ENCODE measurements at regions not wholly inside any gene's neighbourhood (a gene's known extent, or its start where the extent isn't known, plus 50 kb on each side); places are given as distances from the start of the nearest gene placed in this dataset.

- DNase-seq: no peak
Observed at GRCh38 chr2:66382091-66382490, 52.8 kb upstream of the MEIS1 start.

GRCh38 chr2:66379473-66379872 lies 55.5 kb upstream of the MEIS1 start:
- no peak for DNase-seq

GRCh38 chr2:66377832-66378231 lies 57.1 kb upstream of the MEIS1 start:
- DNase-seq: no peak

GRCh38 chr2:66370824-66371223 lies 64.1 kb upstream of the MEIS1 start:
- DNase-seq: no peak

- no peak for DNase-seq
Observed at GRCh38 chr2:66366619-66367018, 68.3 kb upstream of the MEIS1 start.

- DNase-seq: no peak
Observed at GRCh38 chr2:66364495-66365333, 70.2 kb upstream of the MEIS1 start.

- no peak for DNase-seq
Observed at GRCh38 chr2:66362701-66363100, 72.2 kb upstream of the MEIS1 start.

- no peak for DNase-seq
Observed at GRCh38 chr2:66346231-66346664, 88.7 kb upstream of the MEIS1 start.

- DNase-seq: no peak
Observed at GRCh38 chr2:66344087-66344663, 90.8 kb upstream of the MEIS1 start.

- DNase-seq: no peak
Observed at GRCh38 chr2:66343259-66343658, 91.7 kb upstream of the MEIS1 start.

- no peak for DNase-seq
Observed at GRCh38 chr2:66340521-66340920, 94.4 kb upstream of the MEIS1 start.

GRCh38 chr2:66334237-66335029 lies 100.5 kb upstream of the MEIS1 start:
- DNase-seq: no peak

GRCh38 chr2:66331176-66331575 lies 103.7 kb upstream of the MEIS1 start:
- no peak for DNase-seq

GRCh38 chr2:66329081-66329605 lies 105.8 kb upstream of the MEIS1 start:
- DNase-seq: no peak

GRCh38 chr2:66327066-66327740 lies 107.7 kb upstream of the MEIS1 start:
- DNase-seq: no peak

- no peak for DNase-seq
Observed at GRCh38 chr2:66324909-66325528, 109.9 kb upstream of the MEIS1 start.

GRCh38 chr2:66324356-66324755 lies 110.6 kb upstream of the MEIS1 start:
- no peak for DNase-seq

GRCh38 chr2:66323406-66323805 lies 111.5 kb upstream of the MEIS1 start:
- no peak for DNase-seq

- no peak for DNase-seq
Observed at GRCh38 chr2:66322506-66323260, 112.2 kb upstream of the MEIS1 start.

GRCh38 chr2:66318009-66318561 lies 116.8 kb upstream of the MEIS1 start:
- no peak for DNase-seq

GRCh38 chr2:66317268-66317890 lies 117.5 kb upstream of the MEIS1 start:
- DNase-seq: no peak
